Prostate gland (tissue), 2 donors: ENCODE measurements at regions not wholly inside any gene's neighbourhood (a gene's known extent, or its start where the extent isn't known, plus 50 kb on each side); places are given as distances from the start of the nearest gene placed in this dataset.

Experiments
- DNase-seq: peaks from one replicate; pipeline ENCODE4 v3.0.0-alpha.2; 2019; ENCODE audit warnings: low spot score
- H3K27ac ChIP-seq, 2 donors: fragments of 200-600 bp; sonication (generic); 2 replicates each; pipeline ENCODE4 v1.5.1; 2017 to 2019
- H3K27me3 ChIP-seq: fragments of 200-600 bp; sonication (generic); replicated peaks from 2 replicates; pipeline ENCODE4 v1.5.1; 2019; ENCODE audit not compliant: insufficient read depth
- H3K36me3 ChIP-seq, 2 donors: fragments of 200-600 bp; sonication (generic); 1 replicate in 1 of 2; 2 replicates in 1 of 2; pipeline versions ENCODE4 v1.5.1 to v1.8.1; 2017 to 2019
- H3K4me1 ChIP-seq: fragments of 200-600 bp; sonication (generic); replicated peaks from 2 replicates; pipeline ENCODE4 v1.5.1; 2019
- H3K4me3 ChIP-seq, 2 donors: fragments of 200-600 bp; sonication (generic); 2 replicates each; pipeline ENCODE4 v1.5.1; 2017 to 2019
- H3K9me3 ChIP-seq: fragments of 200-600 bp; sonication (generic); 2 replicates; pipeline ENCODE4 v1.5.1; 2017
- CTCF ChIP-seq, 4 experiments: fragments of 200-600 bp in 2 of 4; fragments of 450-650 bp in 2 of 4; sonication (generic) in 2 of 4; IDR thresholded peaks; 1 replicate in 3 of 4; 2 replicates in 1 of 4; pipeline ENCODE4 v1.5.1; 2016 to 2019; ENCODE audit warnings: antibody characterized with exemption in 4 of 4, mild to moderate bottlenecking in 2 of 4, moderate library complexity in 2 of 4
- POLR2A ChIP-seq: fragments of 450-650 bp; IDR thresholded peaks from one replicate; pipeline ENCODE4 v1.6.1; 2016; ENCODE audit warnings: antibody characterized with exemption, mild to moderate bottlenecking
- POLR2AphosphoS5 ChIP-seq: sonication (generic); formaldehyde crosslinking; IDR thresholded peaks from one replicate; pipeline ENCODE4 v1.6.1; 2017; ENCODE audit warnings: antibody characterized with exemption
- WGBS: methylation state at CpG from one replicate; pipeline ENCODE4 v1.1.5; 2018; 5-methylcytosine and 5-hydroxymethylcytosine counted together
- intact Hi-C: fragments of 100-400 bp; cut with DNase I; formaldehyde crosslinking; loops from one replicate; pipeline ENCODE4 v1.14.2; 2022

- H3K27ac ChIP-seq, result no peak overlapping the region
- DNase-seq, result no peak
- no peaks in the 10 kb centered on the region for H3K9me3 ChIP-seq
- no peaks in the 10 kb centered on the region for H3K36me3 ChIP-seq
- WGBS, result 92% methylated on average over 4 of the region's 4 CpGs
- H3K4me3 ChIP-seq, result no peak overlapping the region
- H3K27me3 ChIP-seq, result no peaks in the 10 kb centered on the region
- intact Hi-C loops, result no loop called here
- TF ChIP-seq POLR2A, result no peak
- no peak for TF ChIP-seq POLR2AphosphoS5
- TF ChIP-seq CTCF (IDR thresholded peaks at IDR 0.05), result no peak
- H3K4me1 ChIP-seq, result no peaks in the 10 kb centered on the region
These were observed 109.2 kb upstream of the NRSN1 start for GRCh38 chr6:24016857-24017256.

DNA sequence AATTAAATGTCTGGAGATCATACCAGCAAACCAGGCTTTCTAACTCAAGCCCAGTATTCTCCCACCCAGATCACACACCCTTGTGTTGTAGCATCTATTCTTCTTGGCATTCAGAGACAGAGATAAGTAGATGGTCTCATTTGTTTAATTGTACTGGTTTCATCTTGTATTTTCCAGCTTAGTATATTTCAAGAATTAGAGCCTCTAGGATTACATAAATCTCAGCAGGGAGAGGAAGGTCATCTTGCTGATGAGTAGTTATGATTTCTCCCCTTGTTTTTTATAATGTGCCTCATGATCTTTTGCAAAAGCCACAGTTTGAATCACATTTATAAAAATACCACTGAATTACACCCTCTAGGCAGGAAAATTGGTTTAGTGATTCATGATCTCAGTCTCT is 106.6 kb upstream of the NRSN1 start:
- Histone ChIP-seq H3K4me1 (no peaks in the 10 kb centered on the region), H3K36me3 (no peaks in the 10 kb centered on the region), H3K9me3 (no peaks in the 10 kb centered on the region), H3K27me3 (no peaks in the 10 kb centered on the region), H3K4me3 (no peak overlapping the region), H3K27ac (no peak overlapping the region)
- no peak for DNase-seq
- TF ChIP-seq POLR2AphosphoS5 (no peak), CTCF (IDR thresholded peaks at IDR 0.05) (no peak), POLR2A (no peak)
- intact Hi-C loops, result no loop called here

GRCh38 chr6:24019830-24020229 is 106.2 kb upstream of the NRSN1 start:
- H3K9me3 ChIP-seq, result no peaks in the 10 kb centered on the region
- no peaks in the 10 kb centered on the region for H3K27me3 ChIP-seq
- H3K4me1 ChIP-seq, result no peaks in the 10 kb centered on the region
- TF ChIP-seq POLR2A (no peak), CTCF (IDR thresholded peaks at IDR 0.05) (no peak), POLR2AphosphoS5 (no peak)
- 82% methylated on average over 5 of the region's 5 CpGs for WGBS
- no peak overlapping the region for H3K4me3 ChIP-seq
- H3K36me3 ChIP-seq, result no peaks in the 10 kb centered on the region
- no peak overlapping the region for H3K27ac ChIP-seq
- intact Hi-C loops, result no loop called here
- no peak for DNase-seq

- no peak for TF ChIP-seq CTCF (IDR thresholded peaks at IDR 0.05)
- no peak for TF ChIP-seq POLR2AphosphoS5
- no peak for TF ChIP-seq POLR2A
- H3K4me3 ChIP-seq, result no peak overlapping the region
- H3K4me1 ChIP-seq, result no peaks in the 10 kb centered on the region
- intact Hi-C loops, result no loop called here
- no peaks in the 10 kb centered on the region for H3K27me3 ChIP-seq
- H3K27ac ChIP-seq, result no peak overlapping the region
- 44% methylated on average over 1 of the region's 1 CpG for WGBS
- DNase-seq, result no peak
- H3K36me3 ChIP-seq, result no peaks in the 10 kb centered on the region
- H3K9me3 ChIP-seq, result no peaks in the 10 kb centered on the region
These were observed 100.0 kb upstream of the NRSN1 start for GRCh38 chr6:24026050-24026449.

GRCh38 chr6:24031496-24031895 is 94.5 kb upstream of the NRSN1 start:
- DNase-seq, result no peak
- intact Hi-C loops, result no loop called here
- no peak overlapping the region for H3K27ac ChIP-seq
- 81% methylated on average over 2 of the region's 2 CpGs for WGBS
- H3K27me3 ChIP-seq, result no peaks in the 10 kb centered on the region
- TF ChIP-seq CTCF (IDR thresholded peaks at IDR 0.05) (no peak), POLR2AphosphoS5 (no peak), POLR2A (no peak)
- no peaks in the 10 kb centered on the region for H3K4me1 ChIP-seq
- no peaks in the 10 kb centered on the region for H3K9me3 ChIP-seq
- no peak overlapping the region for H3K4me3 ChIP-seq
- no peaks in the 10 kb centered on the region for H3K36me3 ChIP-seq
